AG09319 (cell line): ENCODE measurements at regions not wholly inside any gene's neighbourhood (a gene's known extent, or its start where the extent isn't known, plus 50 kb on each side); places are given as distances from the start of the nearest gene placed in this dataset.
A peak's percentile ranks its signal among the peaks of the same experiment; 100 is the strongest.

Source experiments
- DNase-seq: peaks from one replicate; pipeline ENCODE4 v3.0.0-alpha.2; 2010; ENCODE audit warnings: low read depth; ENCODE audit errors: extremely low read depth
- CTCF ChIP-seq: IDR thresholded peaks from 2 replicates; pipeline ENCODE4 v1.5.1; 2011; ENCODE audit warnings: low read depth, mild to moderate bottlenecking, inconsistent platforms, low read length, moderate library complexity

DNA sequence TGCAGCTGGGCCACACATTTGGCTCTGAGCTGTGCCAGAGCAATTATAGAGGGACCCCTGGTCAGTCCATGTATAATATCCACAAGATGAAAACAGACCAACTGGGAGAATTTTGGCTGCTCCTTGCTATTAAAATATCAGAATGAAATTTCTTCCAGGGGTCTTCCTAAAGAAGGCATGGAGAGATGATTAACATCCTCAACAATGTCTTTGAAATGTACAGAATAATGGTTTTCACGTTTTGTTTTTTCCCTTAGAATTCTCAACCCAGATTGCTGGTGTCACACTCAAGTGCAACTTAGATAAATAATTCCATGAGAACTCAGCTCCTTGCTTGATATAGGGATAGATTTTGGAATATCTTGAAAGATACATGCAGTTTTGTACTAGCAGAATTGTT is 148.3 kb upstream of the SLC24A2 start:
- DNase-seq, result no peak
- no peak for TF ChIP-seq CTCF

DNA sequence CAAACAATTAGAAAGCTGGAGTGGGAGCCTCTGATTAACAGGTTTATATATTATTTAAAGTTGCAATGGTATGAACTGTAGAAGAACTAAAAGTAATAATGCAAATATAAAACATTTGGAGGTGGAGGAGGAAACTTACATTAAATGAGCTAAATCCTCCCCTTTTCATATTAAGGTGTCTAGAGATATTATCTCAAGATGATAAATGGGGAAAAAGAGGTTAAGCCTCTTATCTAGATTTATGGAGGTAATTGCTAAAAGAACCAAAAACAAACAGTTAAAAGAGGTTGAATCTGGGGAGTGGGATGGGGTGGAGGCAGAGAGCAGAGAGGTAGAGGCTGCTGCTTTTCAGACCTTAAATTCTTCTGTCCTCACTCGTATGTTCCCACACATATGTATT is 147.8 kb upstream of the SLC24A2 start:
- TF ChIP-seq CTCF, result no peak
- DNase-seq, result no peak

GRCh38 chr9:19935422-19935821 is 146.6 kb upstream of the SLC24A2 start:
- TF ChIP-seq CTCF, result no peak
- no peak for DNase-seq

DNA sequence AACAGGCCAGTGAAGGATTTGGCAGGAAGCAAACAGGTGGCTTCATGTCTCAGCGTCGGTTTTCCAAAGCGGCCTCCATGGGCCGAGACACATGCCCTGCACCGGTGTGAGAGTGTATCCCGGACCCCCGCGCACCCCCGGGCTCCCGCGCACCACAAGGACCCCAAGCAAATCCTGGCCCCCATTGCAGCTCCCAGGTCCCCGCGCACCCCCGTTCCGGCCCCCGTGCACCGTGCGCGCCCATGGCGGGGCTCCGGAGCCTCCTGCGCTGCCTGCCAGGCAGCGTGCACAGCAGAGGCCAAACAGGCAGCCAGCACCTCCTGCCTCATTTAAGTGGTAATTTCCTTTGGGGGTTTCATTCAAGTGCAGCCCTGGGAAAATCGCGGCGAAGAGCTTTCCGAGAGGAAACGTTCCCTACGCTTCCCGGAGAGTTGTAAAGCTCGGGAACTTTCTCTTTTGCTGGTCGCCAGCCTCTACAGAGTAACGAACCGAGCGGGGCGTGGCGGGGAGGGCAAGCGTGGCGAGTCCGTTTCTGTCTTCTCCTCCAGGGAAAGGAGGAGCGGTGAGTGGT is 145.5 kb upstream of the SLC24A2 start:
- peak; percentile 5; the same call in 1 of the 2 replicates for TF ChIP-seq CTCF
- no peak for DNase-seq

GRCh38 chr9:19931098-19931890 is 142.5 kb upstream of the SLC24A2 start:
- no peak for TF ChIP-seq CTCF
- no peak for DNase-seq

- no peak for DNase-seq
- no peak for TF ChIP-seq CTCF
Observed at GRCh38 chr9:19927560-19927959, 138.7 kb upstream of the SLC24A2 start.

GRCh38 chr9:19926774-19927173 is 137.9 kb upstream of the SLC24A2 start:
- no peak for TF ChIP-seq CTCF
- no peak for DNase-seq
